ENCODE measurements at regions not wholly inside any gene's neighbourhood (a gene's known extent, or its start where the extent isn't known, plus 50 kb on each side); places are given as distances from the start of the nearest gene placed in this dataset.
"Not testable (repeated sequence)": the region's sequence is repeated elsewhere in the genome, so short reads cannot be mapped to it uniquely, and the experiment has no call there.

- no peak for DNase-seq (ENCODE audit: low spot score)
- Mint-ChIP-seq H3K4me3 (ENCODE audit: unreplicated experiment) (no peak overlapping the region), H3K4me1 (ENCODE audit: unreplicated experiment) (no peaks in the 10 kb centered on the region), H3K27ac (ENCODE audit: unreplicated experiment) (no peak overlapping the region), H3K36me3 (ENCODE audit: low read depth, unreplicated experiment) (no peaks in the 10 kb centered on the region), H3K9me3 (ENCODE audit: unreplicated experiment) (no peaks in the 10 kb centered on the region), H3K27me3 (ENCODE audit: unreplicated experiment) (peaks cover 2% of the 10 kb centered on the region)
- TF ChIP-seq, protein P1, sequence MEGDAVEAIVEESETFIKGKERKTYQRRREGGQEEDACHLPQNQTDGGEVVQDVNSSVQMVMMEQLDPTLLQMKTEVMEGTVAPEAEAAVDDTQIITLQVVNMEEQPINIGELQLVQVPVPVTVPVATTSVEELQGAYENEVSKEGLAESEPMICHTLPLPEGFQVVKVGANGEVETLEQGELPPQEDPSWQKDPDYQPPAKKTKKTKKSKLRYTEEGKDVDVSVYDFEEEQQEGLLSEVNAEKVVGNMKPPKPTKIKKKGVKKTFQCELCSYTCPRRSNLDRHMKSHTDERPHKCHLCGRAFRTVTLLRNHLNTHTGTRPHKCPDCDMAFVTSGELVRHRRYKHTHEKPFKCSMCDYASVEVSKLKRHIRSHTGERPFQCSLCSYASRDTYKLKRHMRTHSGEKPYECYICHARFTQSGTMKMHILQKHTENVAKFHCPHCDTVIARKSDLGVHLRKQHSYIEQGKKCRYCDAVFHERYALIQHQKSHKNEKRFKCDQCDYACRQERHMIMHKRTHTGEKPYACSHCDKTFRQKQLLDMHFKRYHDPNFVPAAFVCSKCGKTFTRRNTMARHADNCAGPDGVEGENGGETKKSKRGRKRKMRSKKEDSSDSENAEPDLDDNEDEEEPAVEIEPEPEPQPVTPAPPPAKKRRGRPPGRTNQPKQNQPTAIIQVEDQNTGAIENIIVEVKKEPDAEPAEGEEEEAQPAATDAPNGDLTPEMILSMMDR (IDR thresholded peaks at IDR 0.05; ENCODE audit: unreplicated experiment), result no peak
These were observed 115.9 kb upstream of the TNRC6C start for GRCh38 chr17:77842528-77843147.

- H3K4me3 Mint-ChIP-seq (ENCODE audit: unreplicated experiment); H3K9me3 Mint-ChIP-seq (ENCODE audit: unreplicated experiment); DNase-seq (ENCODE audit: low spot score); H3K27me3 Mint-ChIP-seq (ENCODE audit: unreplicated experiment); H3K27ac Mint-ChIP-seq (ENCODE audit: unreplicated experiment); H3K4me1 Mint-ChIP-seq (ENCODE audit: unreplicated experiment); H3K36me3 Mint-ChIP-seq (ENCODE audit: low read depth, unreplicated experiment): not testable (repeated sequence)
These were observed 115.1 kb upstream of the TNRC6C start for GRCh38 chr17:77843255-77843895.

GRCh38 chr17:77843896-77844295 is 114.6 kb upstream of the TNRC6C start:
- Mint-ChIP-seq H3K4me3 (ENCODE audit: unreplicated experiment) (no peak overlapping the region), H3K9me3 (ENCODE audit: unreplicated experiment) (no peaks in the 10 kb centered on the region), H3K27me3 (ENCODE audit: unreplicated experiment) (peaks cover 2% of the 10 kb centered on the region), H3K4me1 (ENCODE audit: unreplicated experiment) (no peaks in the 10 kb centered on the region), H3K27ac (ENCODE audit: unreplicated experiment) (no peak overlapping the region), H3K36me3 (ENCODE audit: low read depth, unreplicated experiment) (no peaks in the 10 kb centered on the region)
- TF ChIP-seq, protein P1 (IDR thresholded peaks at IDR 0.05; ENCODE audit: unreplicated experiment), result no peak
- DNase-seq (ENCODE audit: low spot score), result no peak

DNA sequence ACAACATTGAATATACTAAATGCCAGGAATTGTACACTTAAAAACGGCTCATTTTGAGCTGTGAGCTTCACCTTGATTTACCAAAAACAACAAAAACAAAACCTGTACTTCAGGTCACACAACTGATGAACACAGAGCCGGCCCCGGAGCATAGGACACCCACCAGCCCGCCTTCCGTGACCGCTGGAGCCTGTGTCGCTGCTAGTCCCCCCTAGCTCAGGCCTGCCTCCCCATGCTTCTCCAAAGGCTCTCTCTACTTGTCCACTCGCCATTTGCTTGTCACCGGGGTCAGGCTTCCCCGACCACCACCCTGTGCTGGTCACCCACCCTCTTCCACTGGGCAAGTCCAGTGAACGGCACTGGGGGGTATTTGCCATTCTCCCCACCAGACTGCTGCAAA is 113.8 kb upstream of the TNRC6C start:
- Mint-ChIP-seq H3K27ac (ENCODE audit: unreplicated experiment) (no peak overlapping the region), H3K4me1 (ENCODE audit: unreplicated experiment) (no peaks in the 10 kb centered on the region), H3K36me3 (ENCODE audit: low read depth, unreplicated experiment) (no peaks in the 10 kb centered on the region), H3K27me3 (ENCODE audit: unreplicated experiment) (peaks cover 2% of the 10 kb centered on the region), H3K4me3 (ENCODE audit: unreplicated experiment) (no peak overlapping the region), H3K9me3 (ENCODE audit: unreplicated experiment) (no peaks in the 10 kb centered on the region)
- DNase-seq (ENCODE audit: low spot score), result no peak
- TF ChIP-seq, protein P1 (IDR thresholded peaks at IDR 0.05; ENCODE audit: unreplicated experiment), result no peak

DNA sequence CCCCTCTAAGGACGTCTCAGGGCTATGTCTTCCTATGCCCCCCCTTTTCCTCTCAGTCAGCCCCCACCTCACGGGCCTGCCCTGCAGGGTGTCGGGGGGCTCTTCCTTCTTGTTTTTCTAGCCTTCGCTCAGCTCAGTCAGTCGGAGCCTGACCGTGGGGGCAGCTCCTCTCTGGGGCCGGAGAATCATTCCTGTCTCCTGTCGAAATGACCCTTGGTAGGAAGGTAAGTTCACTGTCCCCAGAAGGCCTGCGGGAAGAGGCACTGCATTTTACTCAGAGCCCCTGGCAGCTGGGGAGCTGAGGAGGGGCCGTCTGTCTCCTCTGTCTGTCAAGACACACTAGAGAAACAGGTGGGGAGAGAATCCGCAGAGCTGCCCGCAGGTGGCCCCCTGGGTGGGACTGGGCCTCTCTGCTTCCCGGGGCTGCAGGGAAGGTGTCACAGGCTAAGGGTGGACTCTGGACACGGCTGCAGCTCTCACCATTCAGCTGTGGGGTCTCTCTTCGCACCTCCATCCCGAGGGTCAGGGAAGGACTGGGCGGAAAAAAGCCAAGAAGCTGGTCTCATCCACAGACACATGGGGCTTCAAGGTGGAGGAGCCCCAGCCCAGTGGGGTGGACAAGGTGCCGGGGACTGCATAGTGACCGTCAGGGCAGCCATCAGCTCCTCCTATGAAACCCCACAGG is 112.8 kb upstream of the TNRC6C start:
- Mint-ChIP-seq H3K4me3 (ENCODE audit: unreplicated experiment) (no peak overlapping the region), H3K27ac (ENCODE audit: unreplicated experiment) (no peak overlapping the region), H3K27me3 (ENCODE audit: unreplicated experiment) (peaks cover 2% of the 10 kb centered on the region), H3K9me3 (ENCODE audit: unreplicated experiment) (no peaks in the 10 kb centered on the region), H3K36me3 (ENCODE audit: low read depth, unreplicated experiment) (no peaks in the 10 kb centered on the region), H3K4me1 (ENCODE audit: unreplicated experiment) (no peaks in the 10 kb centered on the region)
- TF ChIP-seq, protein P1 (IDR thresholded peaks at IDR 0.05; ENCODE audit: unreplicated experiment), result no peak
- DNase-seq (ENCODE audit: low spot score), result no peak
